GM12878 (cell line): ENCODE measurements at regions not wholly inside any gene's neighbourhood (a gene's known extent, or its start where the extent isn't known, plus 50 kb on each side); places are given as distances from the start of the nearest gene placed in this dataset.

Experiments used
- ATAC-seq: fragments of 200-7000 bp; cut with Tn5 transposase; 3 replicates; pipeline ENCODE4 v1.9.1; 2020; ENCODE audit warnings: mild to moderate bottlenecking, moderate library complexity
- BruUV-seq: library from RNA; stranded (reverse); fragments of 400-500 nt; replicated peaks from 2 replicates; lab custom pipeline; 2021; lab: Mats Ljungman, UMichigan
- CTCF ChIA-PET: fragments of 300-600 bp; sonication (Branson Sonifier 250); formaldehyde crosslinking; extraction: SDS; loops from one replicate; lab custom pipeline; 2021; ENCODE audit warnings: inconsistent platforms; lab: Yijun Ruan, JAX
- POLR2A ChIA-PET: fragments of 350-600 bp; formaldehyde crosslinking; extraction: SDS; loops from one replicate; lab custom pipeline; 2021; ENCODE audit warnings: inconsistent platforms; lab: Charles Lee
- RAD21 ChIA-PET: fragments of 300-600 bp; sonication (Branson Sonifier 250); formaldehyde crosslinking; loops from one replicate; lab custom pipeline; 2023; ENCODE audit warnings: antibody characterized with exemption; ENCODE audit not compliant: unreplicated experiment; lab: Charles Lee
- SMC1A ChIA-PET: fragments of 300-600 bp; sonication (Branson Sonifier 250); formaldehyde crosslinking; loops from one replicate; lab custom pipeline; 2023; ENCODE audit not compliant: unreplicated experiment, uncharacterized antibody; lab: Charles Lee
- DNase-seq: peaks from one replicate; pipeline ENCODE4 v3.0.0-alpha.2; 2011; ENCODE audit warnings: low read depth, low spot score
- FAIRE-seq: peaks from 3 replicates; lab custom pipeline; 2011; peaks lifted over from hg19 to GRCh38; lab: Jason Lieb, UNC
- H2AFZ ChIP-seq: 2 replicates; pipeline ENCODE4 v1.6.0; 2011; ENCODE audit warnings: low read depth, low read length, control low read depth; ENCODE audit not compliant: control insufficient read depth
- H3K27ac ChIP-seq: 2 replicates; pipeline ENCODE4 v1.5.1; 2011; ENCODE audit warnings: control low read depth; ENCODE audit not compliant: control insufficient read depth, insufficient read depth
- H3K27me3 ChIP-seq, 2 experiments: replicated peaks in 1 of 2; 2 replicates each; pipeline versions ENCODE4 v1.6.0 to v1.6.1; 2011; ENCODE audit warnings: low read length in 1 of 2; ENCODE audit not compliant: control insufficient read depth in 2 of 2, insufficient read depth in 2 of 2
- H3K36me3 ChIP-seq, 2 experiments: 2 replicates each; pipeline ENCODE4 v1.5.1; 2011; ENCODE audit warnings: low read length in 1 of 2; ENCODE audit not compliant: control insufficient read depth in 2 of 2, insufficient read depth in 2 of 2
- H3K4me1 ChIP-seq: 2 replicates; pipeline ENCODE4 v1.6.1; 2011; ENCODE audit warnings: mild to moderate bottlenecking, low read length, moderate library complexity, mixed read lengths; ENCODE audit not compliant: control insufficient read depth, insufficient read depth
- H3K4me2 ChIP-seq: 2 replicates; pipeline ENCODE4 v1.6.0; 2011; ENCODE audit warnings: control low read depth; ENCODE audit not compliant: control insufficient read depth, insufficient read depth
- H3K4me3 ChIP-seq: fragments of 200-600 bp; sonication (generic); 2 replicates; pipeline ENCODE4 v1.5.1; 2016
- H3K79me2 ChIP-seq: 2 replicates; pipeline ENCODE4 v1.6.0; 2011; ENCODE audit warnings: low read length; ENCODE audit not compliant: control insufficient read depth, insufficient read depth
- H3K9ac ChIP-seq: 2 replicates; pipeline ENCODE4 v1.8.0; 2011; ENCODE audit warnings: low read length, control low read depth, mixed read lengths; ENCODE audit not compliant: control insufficient read depth, insufficient read depth
- H3K9me3 ChIP-seq: replicated peaks from 3 replicates; pipeline ENCODE4 v1.5.1; 2011; ENCODE audit warnings: mild to moderate bottlenecking, low read length; ENCODE audit not compliant: control insufficient read depth, insufficient read depth
- H4K20me1 ChIP-seq: 2 replicates; pipeline ENCODE4 v1.6.0; 2011; ENCODE audit not compliant: control insufficient read depth, insufficient read depth
- CBX3 ChIP-seq: fragments of 200-600 bp; sonication (generic); IDR thresholded peaks from 2 replicates; pipeline ENCODE4 v1.6.1; 2016; ENCODE audit warnings: low read depth, borderline replicate concordance
- DPF2 ChIP-seq: fragments of 450-650 bp; IDR thresholded peaks from 2 replicates; pipeline ENCODE4 v1.6.1; 2017; ENCODE audit warnings: mild to moderate bottlenecking
- PML ChIP-seq: IDR thresholded peaks from 2 replicates; pipeline ENCODE4 v1.6.1; 2012; ENCODE audit warnings: low read length, inconsistent platforms
- POLR2AphosphoS2 ChIP-seq: IDR thresholded peaks from 2 replicates; pipeline ENCODE4 v1.6.1; 2011; ENCODE audit warnings: low read depth, mild to moderate bottlenecking, low read length, improper control_type of control experiment, moderate library complexity
- SMAD5 ChIP-seq: IDR thresholded peaks from 2 replicates; pipeline ENCODE4 v1.6.1; 2016; ENCODE audit warnings: antibody characterized with exemption, low read depth
- SUZ12 ChIP-seq: fragments of 200-600 bp; sonication (generic); IDR thresholded peaks from one replicate; pipeline ENCODE4 v1.6.1; 2018; ENCODE audit warnings: antibody characterized with exemption, mild to moderate bottlenecking; ENCODE audit not compliant: unreplicated experiment
- TARDBP ChIP-seq: IDR thresholded peaks from 2 replicates; pipeline ENCODE4 v1.6.1; 2016; ENCODE audit warnings: borderline replicate concordance
- ZNF207 ChIP-seq: fragments of 450-650 bp; IDR thresholded peaks from 2 replicates; pipeline ENCODE4 v1.6.1; 2014; ENCODE audit warnings: antibody characterized with exemption, mild to moderate bottlenecking, borderline replicate concordance
- ZNF687 ChIP-seq: fragments of 450-650 bp; IDR thresholded peaks from 2 replicates; pipeline ENCODE4 v1.6.1; 2017; ENCODE audit warnings: mild to moderate bottlenecking, moderate library complexity
- ZSCAN29 ChIP-seq: fragments of 450-650 bp; IDR thresholded peaks from 2 replicates; pipeline ENCODE4 v1.6.1; 2017; ENCODE audit warnings: mild to moderate bottlenecking, moderate library complexity
- whole genome bisulfite sequencing: methylation state at CpG from one replicate; pipeline ENCODE4 v1.1.6; 2016; ENCODE audit warnings: low lambda C conversion rate; ENCODE audit not compliant: insufficient replicate concordance, insufficient coverage; ENCODE audit errors: missing lambda C conversion rate; 5-methylcytosine and 5-hydroxymethylcytosine counted together
- in situ Hi-C: fragments of 300-500 bp; cut with MboI; formaldehyde crosslinking; loops from 9 replicates; pipeline ENCODE4 v1.14.3; 2018; ENCODE audit warnings: mixed read lengths
- intact Hi-C: fragments of 100-400 bp; cut with micrococcal nuclease; formaldehyde crosslinking; loops from one replicate; pipeline ENCODE4 v1.14.2; 2022; ENCODE audit not compliant: unreplicated experiment

GRCh38 chr10:130935128-130935439 is 376.4 kb downstream of the TCERG1L start:
- Histone ChIP-seq H3K4me1 (no peaks in the 10 kb centered on the region), H4K20me1 (no peaks in the 10 kb centered on the region), H2AFZ (no peak overlapping the region), H3K27ac (no peak overlapping the region), H3K9me3 (no peaks in the 10 kb centered on the region; the same call in 2 of the 3 replicates), H3K36me3 (no peaks in the 10 kb centered on the region), H3K79me2 (no peaks in the 10 kb centered on the region), H3K4me3 (no peak overlapping the region), H3K4me2 (no peak overlapping the region), H3K27me3 (no peaks in the 10 kb centered on the region), H3K9ac (no peak overlapping the region)
- intact Hi-C loops (no loop called here), in situ Hi-C loops (no loop called here)
- TF ChIP-seq ZSCAN29 (no peak), ZNF687 (no peak), DPF2 (no peak), POLR2AphosphoS2 (no peak), SUZ12 (no peak), CBX3 (no peak), ZNF207 (no peak), TARDBP (no peak), PML (no peak), SMAD5 (no peak)
- CTCF ChIA-PET: no interaction called here
- no peak for DNase-seq
- SMC1A ChIA-PET: no interaction called here
- POLR2A ChIA-PET: no interaction called here
- no peak for FAIRE-seq
- RAD21 ChIA-PET: no interaction called here
- no TSS peak for BruUV-seq
- WGBS: 4% methylated on average over 5 of the region's 5 CpGs
- no peak for ATAC-seq
